HEK293 (cell line): ENCODE measurements at regions not wholly inside any gene's neighbourhood (a gene's known extent, or its start where the extent isn't known, plus 50 kb on each side); places are given as distances from the start of the nearest gene placed in this dataset.

Experiments
- CTCF ChIA-PET: fragments of 350-600 bp; formaldehyde crosslinking; extraction: SDS; loops from one replicate; lab custom pipeline; 2021; ENCODE audit warnings: antibody characterized with exemption; lab: Yijun Ruan, JAX
- POLR2A ChIA-PET: fragments of 300-600 bp; formaldehyde crosslinking; extraction: SDS; loops from one replicate; lab custom pipeline; 2020; ENCODE audit warnings: antibody characterized with exemption, inconsistent platforms; lab: Yijun Ruan, JAX
- H3K27ac ChIP-seq: fragments of 200-500 bp; sonication (Bioruptor generic); 2 replicates; pipeline ENCODE4 v1.5.1; 2014; ENCODE audit warnings: low read depth, low read length, control low read depth, inconsistent platforms; ENCODE audit errors: extremely low read depth
- H3K36me3 ChIP-seq, 2 experiments: fragments of 200-500 bp in 1 of 2; sonication (Bioruptor generic) in 1 of 2; 1 replicate in 1 of 2; 2 replicates in 1 of 2; pipeline ENCODE4 v1.5.1; 2014 to 2017; ENCODE audit warnings: inconsistent platforms in 2 of 2, low read length in 2 of 2; ENCODE audit not compliant: control insufficient read depth in 2 of 2, insufficient read depth in 1 of 2
- H3K4me1 ChIP-seq: fragments of 200-500 bp; sonication (Bioruptor generic); 2 replicates; pipeline ENCODE4 v1.5.1; 2014; ENCODE audit warnings: mild to moderate bottlenecking, low read length, inconsistent platforms; ENCODE audit not compliant: control insufficient read depth, insufficient read depth
- H3K4me3 ChIP-seq: 2 replicates; pipeline ENCODE4 v1.5.1; 2011; ENCODE audit warnings: low read depth, mild to moderate bottlenecking, control low read depth, low read length, moderate library complexity
- H3K9me3 ChIP-seq: fragments of 200-500 bp; sonication (Bioruptor generic); 2 replicates; pipeline ENCODE4 v1.5.1; 2014; ENCODE audit warnings: low read depth, low read length, inconsistent platforms; ENCODE audit not compliant: control insufficient read depth, insufficient read depth
- AEBP2 ChIP-seq: fragments of 450-650 bp; formaldehyde crosslinking; IDR thresholded peaks from 2 replicates; pipeline ENCODE4 v1.5.1; 2016; ENCODE audit warnings: missing biosample characterization, missing genetic modification characterization, borderline replicate concordance
- BCL6B ChIP-seq: fragments of 450-650 bp; formaldehyde crosslinking; IDR thresholded peaks from 2 replicates; pipeline ENCODE4 v1.5.1; 2017; ENCODE audit warnings: missing biosample characterization, missing genetic modification characterization
- GFI1B ChIP-seq: fragments of 450-650 bp; formaldehyde crosslinking; IDR thresholded peaks from 2 replicates; pipeline ENCODE4 v1.5.1; 2016; ENCODE audit warnings: missing biosample characterization, missing genetic modification characterization
- GLIS2 ChIP-seq: fragments of 450-650 bp; formaldehyde crosslinking; IDR thresholded peaks from 2 replicates; pipeline ENCODE4 v1.5.1; 2016; ENCODE audit warnings: missing biosample characterization, missing genetic modification characterization
- IKZF3 ChIP-seq: fragments of 450-650 bp; IDR thresholded peaks from 2 replicates; pipeline ENCODE4 v1.5.0; 2018; ENCODE audit warnings: missing biosample characterization, mild to moderate bottlenecking, missing genetic modification characterization, moderate library complexity
- KLF1 ChIP-seq: fragments of 450-650 bp; formaldehyde crosslinking; IDR thresholded peaks from 2 replicates; pipeline ENCODE4 v1.5.1; 2016; ENCODE audit warnings: missing biosample characterization, missing genetic modification characterization
- KLF10 ChIP-seq: fragments of 450-650 bp; IDR thresholded peaks from 2 replicates; pipeline ENCODE4 v1.5.1; 2018; ENCODE audit warnings: missing biosample characterization, mild to moderate bottlenecking, missing genetic modification characterization
- MEIS1 ChIP-seq: sonication (generic); formaldehyde crosslinking; IDR thresholded peaks from 2 replicates; pipeline ENCODE4 v1.8.1; 2022; ENCODE audit warnings: missing genetic modification reagents, mild to moderate bottlenecking, borderline replicate concordance
- SP3 ChIP-seq: fragments of 450-650 bp; formaldehyde crosslinking; IDR thresholded peaks from 2 replicates; pipeline ENCODE4 v1.5.1; 2016; ENCODE audit warnings: missing biosample characterization, missing genetic modification characterization
- ZBTB48 ChIP-seq: fragments of 450-650 bp; formaldehyde crosslinking; IDR thresholded peaks from 2 replicates; pipeline ENCODE4 v1.5.1; 2016; ENCODE audit warnings: missing biosample characterization, missing genetic modification characterization
- ZBTB6 ChIP-seq: fragments of 450-650 bp; formaldehyde crosslinking; IDR thresholded peaks from 2 replicates; pipeline ENCODE4 v1.5.1; 2017; ENCODE audit warnings: missing biosample characterization, missing genetic modification characterization
- ZNF132 ChIP-seq: fragments of 450-650 bp; formaldehyde crosslinking; IDR thresholded peaks from 2 replicates; pipeline ENCODE4 v1.5.1; 2017; ENCODE audit warnings: missing biosample characterization, missing genetic modification characterization, borderline replicate concordance
- ZNF157 ChIP-seq: fragments of 450-650 bp; formaldehyde crosslinking; IDR thresholded peaks from 2 replicates; pipeline ENCODE4 v1.5.1; 2016; ENCODE audit warnings: missing biosample characterization, missing genetic modification characterization
- ZNF16 ChIP-seq: fragments of 450-650 bp; formaldehyde crosslinking; IDR thresholded peaks from 2 replicates; pipeline ENCODE4 v1.5.1; 2016; ENCODE audit warnings: low read depth, missing biosample characterization, missing genetic modification characterization
- ZNF266 ChIP-seq: fragments of 450-650 bp; formaldehyde crosslinking; IDR thresholded peaks from 2 replicates; pipeline ENCODE4 v1.5.1; 2016; ENCODE audit warnings: missing biosample characterization, missing genetic modification characterization, low read depth
- ZNF280C ChIP-seq: fragments of 450-650 bp; formaldehyde crosslinking; IDR thresholded peaks from 2 replicates; pipeline ENCODE4 v1.5.1; 2016; ENCODE audit warnings: missing biosample characterization, missing genetic modification characterization
- ZNF510 ChIP-seq: fragments of 450-650 bp; formaldehyde crosslinking; IDR thresholded peaks from 2 replicates; pipeline ENCODE4 v1.5.1; 2018; ENCODE audit warnings: mild to moderate bottlenecking, missing genetic modification characterization, missing biosample characterization; ENCODE audit not compliant: insufficient replicate concordance
- ZNF521 ChIP-seq: fragments of 450-650 bp; formaldehyde crosslinking; IDR thresholded peaks from 2 replicates; pipeline ENCODE4 v1.5.1; 2017; ENCODE audit warnings: missing biosample characterization, mild to moderate bottlenecking, missing genetic modification characterization
- ZNF548 ChIP-seq: fragments of 450-650 bp; formaldehyde crosslinking; IDR thresholded peaks from 2 replicates; pipeline ENCODE4 v1.5.1; 2016; ENCODE audit warnings: missing biosample characterization, missing genetic modification characterization
- ZNF555 ChIP-seq: fragments of 450-650 bp; formaldehyde crosslinking; conservative IDR thresholded peaks from 2 replicates; pipeline ENCODE4 v1.5.1; 2017; ENCODE audit warnings: missing biosample characterization, mild to moderate bottlenecking, missing genetic modification characterization, inconsistent platforms
- ZNF571 ChIP-seq: fragments of 450-650 bp; formaldehyde crosslinking; IDR thresholded peaks from 2 replicates; pipeline ENCODE4 v1.5.0; 2017; ENCODE audit warnings: missing biosample characterization, missing genetic modification characterization
- ZNF610 ChIP-seq: fragments of 450-650 bp; formaldehyde crosslinking; IDR thresholded peaks from 2 replicates; pipeline ENCODE4 v1.5.1; 2016; ENCODE audit warnings: missing biosample characterization, missing genetic modification characterization, borderline replicate concordance
- ZNF621 ChIP-seq: fragments of 450-650 bp; formaldehyde crosslinking; IDR thresholded peaks from 2 replicates; pipeline ENCODE4 v1.5.1; 2017; ENCODE audit warnings: missing biosample characterization, missing genetic modification characterization
- ZNF624 ChIP-seq: fragments of 450-650 bp; formaldehyde crosslinking; IDR thresholded peaks from 2 replicates; pipeline ENCODE4 v1.5.1; 2017; ENCODE audit warnings: missing biosample characterization, missing genetic modification characterization
- ZNF660 ChIP-seq: fragments of 450-650 bp; IDR thresholded peaks from 2 replicates; pipeline ENCODE4 v1.5.1; 2018; ENCODE audit warnings: missing biosample characterization, mild to moderate bottlenecking, missing genetic modification characterization
- ZNF701 ChIP-seq: fragments of 450-650 bp; formaldehyde crosslinking; IDR thresholded peaks from 2 replicates; pipeline ENCODE4 v1.5.1; 2016; ENCODE audit warnings: missing biosample characterization, missing genetic modification characterization
- ZNF747 ChIP-seq: fragments of 450-650 bp; formaldehyde crosslinking; IDR thresholded peaks from 2 replicates; pipeline ENCODE4 v1.5.1; 2016; ENCODE audit warnings: missing biosample characterization, missing genetic modification characterization
- ZNF776 ChIP-seq: fragments of 450-650 bp; formaldehyde crosslinking; IDR thresholded peaks from 2 replicates; pipeline ENCODE4 v1.5.0; 2017; ENCODE audit warnings: missing biosample characterization, missing genetic modification characterization, borderline replicate concordance
- ZNF785 ChIP-seq: fragments of 450-650 bp; formaldehyde crosslinking; IDR thresholded peaks from 2 replicates; pipeline ENCODE4 v1.5.1; 2016; ENCODE audit warnings: missing biosample characterization, missing genetic modification characterization
- ZNF791 ChIP-seq: fragments of 450-650 bp; formaldehyde crosslinking; IDR thresholded peaks from 2 replicates; pipeline ENCODE4 v1.5.1; 2016; ENCODE audit warnings: missing biosample characterization, missing genetic modification characterization
- ZSCAN16 ChIP-seq: fragments of 450-650 bp; formaldehyde crosslinking; IDR thresholded peaks from 2 replicates; pipeline ENCODE4 v1.5.1; 2016; ENCODE audit warnings: missing biosample characterization, missing genetic modification characterization

DNA sequence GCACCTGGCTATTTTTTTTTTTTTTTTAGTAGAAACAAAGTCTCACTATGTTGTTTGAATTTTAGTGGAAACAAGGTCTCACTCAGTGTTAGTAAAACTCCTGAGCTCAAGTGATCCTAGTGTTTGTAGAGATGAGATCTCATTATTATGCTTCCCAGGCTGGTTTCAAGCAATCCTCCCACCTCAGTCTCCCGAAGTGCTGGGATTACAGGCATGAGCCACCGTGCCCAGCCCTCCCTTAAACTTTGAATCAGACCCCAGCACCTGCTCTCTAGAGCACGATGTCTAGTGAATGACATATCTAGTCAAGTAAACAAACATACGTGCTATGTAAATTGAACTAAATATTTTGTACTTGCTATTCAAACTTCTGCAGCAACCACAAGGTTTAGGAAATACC lies 105.6 kb upstream of the MYO3A start:
- ChIA-PET POLR2A (interaction anchor here (0.5 kb wide), 1 partner anchor 88 kb away, joined by 3 read pairs; no protein-coding TSS in a partner anchor), CTCF (interaction anchor here (1.3 kb wide), 1 partner anchor 70 kb away, joined by 4 read pairs; no protein-coding TSS in a partner anchor)
- Histone ChIP-seq H3K4me3 (no peak overlapping the region), H3K36me3 (no peaks in the 10 kb centered on the region), H3K9me3 (no peaks in the 10 kb centered on the region), H3K27ac (no peak overlapping the region), H3K4me1 (no peaks in the 10 kb centered on the region)
- no peak for TF ChIP-seq KLF10 (tag by site-specific recombination)
- no peak for TF ChIP-seq ZNF548 (tag by site-specific recombination)
- TF ChIP-seq ZNF521 (tag by site-specific recombination) = no peak
- no peak for TF ChIP-seq ZNF776 (tag by site-specific recombination)
- TF ChIP-seq ZNF660 (tag by site-specific recombination) = no peak
- no peak for TF ChIP-seq ZBTB6 (tag by site-specific recombination)
- TF ChIP-seq ZNF621 (tag by site-specific recombination) = no peak
- no peak for TF ChIP-seq ZNF510
- no peak for TF ChIP-seq ZNF624 (tag by site-specific recombination)
- no peak for TF ChIP-seq IKZF3 (tag by site-specific recombination)
- TF ChIP-seq SP3 (tag by site-specific recombination) = no peak
- TF ChIP-seq GLIS2 = no peak
- no peak for TF ChIP-seq ZNF791
- no peak for TF ChIP-seq ZNF571 (tag by site-specific recombination)
- TF ChIP-seq ZNF701 (tag by site-specific recombination) = no peak
- TF ChIP-seq KLF1 (tag by site-specific recombination) = no peak

DNA sequence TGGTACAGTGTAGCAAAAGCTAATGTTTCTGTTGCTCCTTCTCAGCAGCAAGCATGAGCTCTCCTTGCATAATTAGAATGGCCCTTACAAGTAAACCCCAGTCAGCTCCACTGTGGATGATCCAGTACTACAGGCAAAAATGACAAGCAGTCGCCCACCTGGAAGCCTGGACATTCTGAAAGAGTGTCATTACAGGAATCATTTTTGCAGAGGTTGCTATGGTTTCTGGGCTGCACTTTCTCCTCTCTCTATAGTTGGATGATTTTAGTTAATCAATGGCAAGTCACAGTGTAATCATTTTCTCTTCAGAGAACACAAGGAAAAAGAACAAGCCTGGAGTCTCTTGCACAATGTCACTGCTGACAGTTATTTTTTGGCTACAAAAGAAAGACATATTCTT lies 102.9 kb upstream of the MYO3A start:
- Histone ChIP-seq H3K36me3 (no peaks in the 10 kb centered on the region), H3K27ac (no peak overlapping the region), H3K4me1 (no peaks in the 10 kb centered on the region), H3K9me3 (no peaks in the 10 kb centered on the region), H3K4me3 (no peak overlapping the region)
- CTCF ChIA-PET = no interaction called here
- no peak for TF ChIP-seq ZNF610 (tag by site-specific recombination)
- TF ChIP-seq ZNF280C (tag by site-specific recombination) = no peak
- no peak for TF ChIP-seq ZNF785 (tag by site-specific recombination)
- TF ChIP-seq AEBP2 (tag by site-specific recombination) = no peak
- no peak for TF ChIP-seq ZBTB48 (tag by site-specific recombination)
- no peak for TF ChIP-seq ZNF16 (tag by site-specific recombination)
- TF ChIP-seq ZNF132 (tag by site-specific recombination) = no peak
- no peak for TF ChIP-seq MEIS1 (CRISPR knock-in tag)
- TF ChIP-seq ZNF555 (tag by site-specific recombination) = no peak
- TF ChIP-seq ZNF266 (tag by site-specific recombination) = no peak
- no peak for TF ChIP-seq GFI1B (tag by site-specific recombination)
- TF ChIP-seq ZSCAN16 (tag by site-specific recombination) = no peak
- TF ChIP-seq BCL6B (tag by site-specific recombination) = no peak
- no peak for TF ChIP-seq ZNF157 (tag by site-specific recombination)
- no peak for TF ChIP-seq ZNF747 (tag by site-specific recombination)
- POLR2A ChIA-PET = no interaction called here
